ACC112 (cell line): ENCODE measurements at regions not wholly inside any gene's neighbourhood (a gene's known extent, or its start where the extent isn't known, plus 50 kb on each side); places are given as distances from the start of the nearest gene placed in this dataset.

Experiments
- H2AFZ ChIP-seq: fragments of 200-600 bp; sonication (generic); one replicate; pipeline ENCODE4 v1.6.0; 2017; ENCODE audit warnings: antibody characterized with exemption, low read length; ENCODE audit not compliant: unreplicated experiment
- H3K27ac ChIP-seq: fragments of 200-600 bp; sonication (generic); 2 replicates; pipeline ENCODE4 v1.5.1; 2014; ENCODE audit warnings: low read depth, mild to moderate bottlenecking, antibody characterized with exemption, low read length, moderate library complexity
- H3K27me3 ChIP-seq: fragments of 200-600 bp; sonication (generic); 2 replicates; pipeline ENCODE4 v1.6.1; 2014; ENCODE audit warnings: mild to moderate bottlenecking, antibody characterized with exemption, low read length, moderate library complexity, mixed read lengths; ENCODE audit not compliant: insufficient read depth
- H3K36me3 ChIP-seq: fragments of 200-600 bp; sonication (generic); 2 replicates; pipeline ENCODE4 v1.6.1; 2016; ENCODE audit warnings: mild to moderate bottlenecking, antibody characterized with exemption, low read length, moderate library complexity, mixed read lengths; ENCODE audit not compliant: insufficient read depth
- H3K4me1 ChIP-seq: fragments of 200-600 bp; sonication (generic); one replicate; pipeline ENCODE4 v1.6.1; 2016; ENCODE audit warnings: low read length, mixed read lengths; ENCODE audit not compliant: insufficient read depth, unreplicated experiment, control insufficient read depth
- H3K4me3 ChIP-seq: fragments of 200-600 bp; sonication (generic); 2 replicates; pipeline ENCODE4 v1.5.1; 2014; ENCODE audit warnings: mild to moderate bottlenecking, low read depth, low read length
- H3K79me2 ChIP-seq: fragments of 200-600 bp; sonication (generic); one replicate; pipeline ENCODE4 v1.6.0; 2016; ENCODE audit warnings: low read length; ENCODE audit not compliant: control insufficient read depth, unreplicated experiment, insufficient read depth

DNA sequence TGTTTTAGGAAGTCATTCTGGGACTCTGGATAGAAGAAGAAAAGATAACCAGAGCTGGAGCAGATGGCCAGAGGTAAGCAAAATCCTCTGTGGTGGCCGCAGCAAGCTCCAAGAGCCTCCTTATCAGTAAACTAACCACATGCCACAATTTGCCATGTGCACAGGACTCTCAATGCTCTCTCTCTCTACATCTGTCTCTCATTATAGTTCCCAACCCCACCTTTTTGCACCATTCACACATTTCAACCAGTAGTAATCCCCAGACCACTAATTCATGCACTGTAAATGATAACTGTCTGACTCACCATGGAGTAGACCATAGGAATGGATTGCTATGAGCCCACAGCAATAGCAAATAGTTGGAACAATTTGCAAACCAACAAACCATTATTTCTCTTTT lies 526.1 kb downstream of the TLR4 start:
- Histone ChIP-seq H3K79me2 (no peaks in the 10 kb centered on the region), H3K4me3 (no peak overlapping the region), H2AFZ (no peak overlapping the region), H3K27ac (no peak overlapping the region), H3K27me3 (no peaks in the 10 kb centered on the region), H3K36me3 (no peaks in the 10 kb centered on the region), H3K4me1 (no peaks in the 10 kb centered on the region)

GRCh38 chr9:118236625-118237024 lies 532.4 kb downstream of the TLR4 start:
- H3K27ac ChIP-seq, result no peak overlapping the region
- no peaks in the 10 kb centered on the region for H3K36me3 ChIP-seq
- no peaks in the 10 kb centered on the region for H3K79me2 ChIP-seq
- no peak overlapping the region for H2AFZ ChIP-seq
- no peaks in the 10 kb centered on the region for H3K27me3 ChIP-seq
- no peak overlapping the region for H3K4me3 ChIP-seq
- no peaks in the 10 kb centered on the region for H3K4me1 ChIP-seq

- Histone ChIP-seq H2AFZ (no peak overlapping the region), H3K79me2 (no peaks in the 10 kb centered on the region), H3K4me3 (no peak overlapping the region), H3K4me1 (no peaks in the 10 kb centered on the region), H3K27me3 (no peaks in the 10 kb centered on the region), H3K36me3 (no peaks in the 10 kb centered on the region), H3K27ac (no peak overlapping the region)
Observed at GRCh38 chr9:118238139-118238538, 533.9 kb downstream of the TLR4 start.

DNA sequence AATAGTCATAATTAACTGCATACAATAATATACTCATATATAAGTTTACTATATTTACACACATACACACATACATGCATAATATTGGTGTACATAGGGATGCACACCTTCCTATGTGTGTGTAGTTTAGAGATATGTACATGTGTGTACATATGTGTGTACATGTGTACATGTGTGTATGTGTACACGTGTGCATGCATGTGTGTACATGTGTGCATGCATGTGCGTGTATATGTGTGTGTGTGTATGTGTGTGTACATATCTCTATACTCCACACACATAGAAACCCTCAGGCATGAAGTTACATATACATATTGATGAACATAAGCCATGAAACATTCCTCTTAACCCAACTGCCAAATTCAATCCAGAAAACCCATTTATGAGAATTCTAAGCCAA lies 547.8 kb downstream of the TLR4 start:
- Histone ChIP-seq H3K27ac (no peak overlapping the region), H3K4me3 (no peak overlapping the region), H3K36me3 (no peaks in the 10 kb centered on the region), H2AFZ (no peak overlapping the region), H3K4me1 (no peaks in the 10 kb centered on the region), H3K79me2 (no peaks in the 10 kb centered on the region), H3K27me3 (no peaks in the 10 kb centered on the region)

- Histone ChIP-seq H3K27me3 (peaks cover 6% of the 10 kb centered on the region; the same call in 1 of the 2 replicates), H3K4me3 (no peak overlapping the region), H3K79me2 (no peaks in the 10 kb centered on the region), H3K36me3 (no peaks in the 10 kb centered on the region), H2AFZ (no peak overlapping the region), H3K27ac (no peak overlapping the region), H3K4me1 (no peaks in the 10 kb centered on the region)
Observed at GRCh38 chr9:118262191-118262590, 558.0 kb downstream of the TLR4 start.

- no peak overlapping the region for H3K27ac ChIP-seq
- no peaks in the 10 kb centered on the region for H3K36me3 ChIP-seq
- H2AFZ ChIP-seq, result no peak overlapping the region
Observed at GRCh38 chr9:118263949-118264348, 559.7 kb downstream of the TLR4 start.

DNA sequence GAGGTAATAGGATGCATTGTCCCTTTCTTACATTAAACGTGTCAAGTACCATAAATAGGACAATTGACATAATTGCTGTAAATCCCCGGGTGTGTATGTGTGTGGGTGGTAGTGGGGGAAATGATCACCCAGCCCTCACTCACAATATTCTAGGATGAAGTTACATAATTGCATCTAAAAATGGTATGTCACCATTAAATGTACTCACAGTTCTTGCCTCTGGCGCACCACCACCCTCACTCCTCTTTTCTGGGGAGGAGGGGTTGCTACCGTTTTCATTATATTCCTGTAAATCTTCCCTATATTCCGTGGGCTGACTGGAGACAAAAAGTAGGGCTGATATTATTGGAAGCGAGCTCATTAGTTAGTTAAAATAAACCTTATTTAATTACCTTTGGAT lies 563.8 kb downstream of the TLR4 start:
- Histone ChIP-seq H3K4me1 (no peaks in the 10 kb centered on the region), H3K36me3 (no peaks in the 10 kb centered on the region), H2AFZ (no peak overlapping the region), H3K79me2 (no peaks in the 10 kb centered on the region), H3K27ac (no peak overlapping the region), H3K27me3 (peaks cover 12% of the 10 kb centered on the region), H3K4me3 (no peak overlapping the region)

More at GRCh38 chr9:118263949-118264348, 559.7 kb downstream of the TLR4 start:
- no peaks in the 10 kb centered on the region for H3K79me2 ChIP-seq
- H3K4me3 ChIP-seq, result no peak overlapping the region
- H3K27me3 ChIP-seq, result peaks cover 12% of the 10 kb centered on the region
- H3K4me1 ChIP-seq, result no peaks in the 10 kb centered on the region

GRCh38 chr9:118269623-118270022 lies 565.4 kb downstream of the TLR4 start:
- Histone ChIP-seq H3K27ac (no peak overlapping the region), H3K36me3 (no peaks in the 10 kb centered on the region), H3K4me1 (no peaks in the 10 kb centered on the region), H2AFZ (no peak overlapping the region), H3K79me2 (no peaks in the 10 kb centered on the region), H3K4me3 (no peak overlapping the region), H3K27me3 (peaks cover 12% of the 10 kb centered on the region)

GRCh38 chr9:118271331-118271730 lies 567.1 kb downstream of the TLR4 start:
- no peaks in the 10 kb centered on the region for H3K79me2 ChIP-seq
- no peaks in the 10 kb centered on the region for H3K36me3 ChIP-seq
- no peak overlapping the region for H3K27ac ChIP-seq
- H3K4me1 ChIP-seq, result no peaks in the 10 kb centered on the region
- no peak overlapping the region for H2AFZ ChIP-seq
- peaks cover 7% of the 10 kb centered on the region; the same call in 1 of the 2 replicates for H3K27me3 ChIP-seq
- H3K4me3 ChIP-seq, result no peak overlapping the region

DNA sequence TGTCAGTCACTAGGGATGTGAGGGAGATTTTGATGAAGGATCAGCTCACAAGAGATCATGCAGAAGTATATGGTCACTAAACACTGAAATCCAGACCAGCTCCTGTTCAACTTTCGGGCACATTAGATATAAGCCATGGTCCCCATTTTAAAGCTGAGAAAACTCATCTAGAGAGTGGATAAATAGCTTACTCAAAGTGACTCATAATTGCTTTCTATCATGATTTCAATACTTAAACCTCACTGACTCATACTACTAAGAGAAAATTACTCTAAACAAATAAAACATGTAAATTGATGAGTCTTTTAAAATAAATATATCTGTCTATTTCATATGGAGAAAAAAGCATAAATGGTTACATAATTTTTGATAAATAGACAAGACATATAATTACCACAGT lies 567.7 kb downstream of the TLR4 start:
- H3K4me3 ChIP-seq, result no peak overlapping the region
- no peaks in the 10 kb centered on the region for H3K4me1 ChIP-seq
- H3K36me3 ChIP-seq, result no peaks in the 10 kb centered on the region
- H3K27ac ChIP-seq, result no peak overlapping the region
- H3K27me3 ChIP-seq, result peaks cover 7% of the 10 kb centered on the region; the same call in 1 of the 2 replicates
- H2AFZ ChIP-seq, result no peak overlapping the region
- H3K79me2 ChIP-seq, result no peaks in the 10 kb centered on the region

DNA sequence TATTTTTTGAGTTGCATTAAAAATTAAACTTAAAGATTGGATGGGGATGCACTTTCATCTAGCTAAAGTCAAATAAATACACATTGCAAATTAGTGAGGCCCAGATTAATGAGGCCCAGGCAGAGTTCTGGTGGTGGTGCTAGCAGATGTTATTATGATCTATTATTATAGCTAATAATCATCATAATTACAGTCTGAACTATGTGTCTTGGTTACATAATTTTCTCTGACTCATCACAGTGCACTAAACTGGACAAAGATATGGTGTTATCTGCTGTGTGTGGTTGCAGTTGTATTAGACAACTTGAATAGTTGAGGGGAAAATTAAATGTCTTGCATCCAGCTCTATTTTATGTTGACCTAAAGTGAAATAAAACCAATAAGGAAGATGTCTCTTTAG lies 568.8 kb downstream of the TLR4 start:
- H3K4me3 ChIP-seq, result no peak overlapping the region
- peaks cover 7% of the 10 kb centered on the region; the same call in 1 of the 2 replicates for H3K27me3 ChIP-seq
- no peak overlapping the region for H3K27ac ChIP-seq
- H2AFZ ChIP-seq, result no peak overlapping the region
- no peaks in the 10 kb centered on the region for H3K36me3 ChIP-seq
- no peaks in the 10 kb centered on the region for H3K4me1 ChIP-seq
- H3K79me2 ChIP-seq, result no peaks in the 10 kb centered on the region
